Ascending aorta (tissue), 2 donors: ENCODE measurements at regions not wholly inside any gene's neighbourhood (a gene's known extent, or its start where the extent isn't known, plus 50 kb on each side); places are given as distances from the start of the nearest gene placed in this dataset.
A peak's percentile ranks its signal among the peaks of the same experiment; 100 is the strongest.

ENCODE experiments used
- DNase-seq, 2 donors: peaks; one replicate each; pipeline ENCODE4 v3.0.0-alpha.2; 2019; ENCODE audit warnings: low spot score in 2 of 2
- H3K27ac ChIP-seq, 2 donors: fragments of 200-600 bp; sonication (generic); one replicate each; pipeline ENCODE4 v1.5.1; 2016 to 2017; ENCODE audit warnings: mild to moderate bottlenecking in 1 of 2
- H3K27me3 ChIP-seq: fragments of 200-600 bp; sonication (generic); one replicate; pipeline ENCODE4 v1.5.1; 2017
- H3K36me3 ChIP-seq, 2 donors: fragments of 200-600 bp; sonication (generic); one replicate each; pipeline ENCODE4 v1.5.1; 2016
- H3K4me1 ChIP-seq, 2 donors: fragments of 200-600 bp; sonication (generic); one replicate each; pipeline ENCODE4 v1.5.1; 2016 to 2017; ENCODE audit warnings: mild to moderate bottlenecking in 1 of 2
- H3K4me3 ChIP-seq, 2 donors: fragments of 200-600 bp; sonication (generic); one replicate each; pipeline ENCODE4 v1.5.1; 2016 to 2017; ENCODE audit warnings: mild to moderate bottlenecking in 1 of 2
- H3K9me3 ChIP-seq, 2 donors: fragments of 200-600 bp; sonication (generic); one replicate each; pipeline ENCODE4 v1.5.1; 2016
- intact Hi-C: fragments of 100-400 bp; cut with DNase I; formaldehyde crosslinking; loops from one replicate; pipeline ENCODE4 v1.15.1; 2023
- TF ChIP-seq, protein P1 (sequence below), 3 experiments: fragments of 200-600 bp in 2 of 3; fragments of 450-650 bp in 1 of 3; sonication (generic) in 2 of 3; IDR thresholded peaks; one replicate each; pipeline ENCODE4 v1.5.1; 2016 to 2019; ENCODE audit warnings: antibody characterized with exemption in 3 of 3, mild to moderate bottlenecking in 1 of 3, moderate library complexity in 1 of 3

DNA sequence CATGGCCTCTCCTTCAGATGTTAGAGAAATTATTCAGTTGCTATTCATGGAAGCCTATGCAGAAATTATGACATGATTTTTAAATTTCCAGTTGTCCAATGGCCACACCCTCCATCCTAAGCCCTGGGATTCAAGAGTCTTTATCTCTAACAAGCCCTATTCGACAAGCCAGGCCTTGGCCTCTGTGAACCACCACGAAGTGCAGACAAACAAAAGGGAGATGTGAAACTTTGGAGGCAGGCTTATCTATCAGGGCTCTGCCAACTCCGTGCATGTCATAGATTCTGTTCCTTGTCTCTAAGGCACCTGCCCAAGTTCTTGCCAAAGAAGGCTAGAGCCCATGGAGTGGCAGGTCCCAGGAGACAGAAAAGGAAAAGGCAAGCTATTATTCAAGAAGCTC is 212.4 kb upstream of the ADAMTS9 start:
- H3K4me1 ChIP-seq: peaks cover 6 to 35% of the 10 kb centered on the region in 2 donors

DNA sequence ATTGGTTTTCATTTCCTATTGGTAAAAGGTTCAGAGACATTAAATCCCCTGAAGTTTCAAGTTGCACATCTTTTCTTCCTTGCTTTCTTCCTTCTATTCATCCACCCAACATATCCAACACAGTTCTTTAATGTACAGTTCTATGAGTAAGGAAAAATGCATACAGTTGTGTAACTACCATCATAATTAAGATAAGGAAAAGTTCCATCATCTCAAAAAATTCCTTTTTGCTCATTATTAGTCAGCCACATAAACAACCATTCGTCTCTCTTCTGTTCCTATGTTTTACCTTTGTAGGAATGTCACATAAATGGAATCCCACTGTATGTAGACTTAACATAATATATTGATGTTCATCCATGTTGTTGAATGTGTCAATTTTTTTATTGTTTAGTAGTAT is 211.1 kb upstream of the ADAMTS9 start:
- H3K4me3 ChIP-seq: no peak overlapping the region
- no peaks in the 10 kb centered on the region for H3K27me3 ChIP-seq
- no peaks in the 10 kb centered on the region for H3K36me3 ChIP-seq
- H3K4me1 ChIP-seq: peaks cover 6 to 39% of the 10 kb centered on the region in 2 donors
- H3K27ac ChIP-seq: no peak overlapping the region
- no peak for DNase-seq
- TF ChIP-seq, protein P1, sequence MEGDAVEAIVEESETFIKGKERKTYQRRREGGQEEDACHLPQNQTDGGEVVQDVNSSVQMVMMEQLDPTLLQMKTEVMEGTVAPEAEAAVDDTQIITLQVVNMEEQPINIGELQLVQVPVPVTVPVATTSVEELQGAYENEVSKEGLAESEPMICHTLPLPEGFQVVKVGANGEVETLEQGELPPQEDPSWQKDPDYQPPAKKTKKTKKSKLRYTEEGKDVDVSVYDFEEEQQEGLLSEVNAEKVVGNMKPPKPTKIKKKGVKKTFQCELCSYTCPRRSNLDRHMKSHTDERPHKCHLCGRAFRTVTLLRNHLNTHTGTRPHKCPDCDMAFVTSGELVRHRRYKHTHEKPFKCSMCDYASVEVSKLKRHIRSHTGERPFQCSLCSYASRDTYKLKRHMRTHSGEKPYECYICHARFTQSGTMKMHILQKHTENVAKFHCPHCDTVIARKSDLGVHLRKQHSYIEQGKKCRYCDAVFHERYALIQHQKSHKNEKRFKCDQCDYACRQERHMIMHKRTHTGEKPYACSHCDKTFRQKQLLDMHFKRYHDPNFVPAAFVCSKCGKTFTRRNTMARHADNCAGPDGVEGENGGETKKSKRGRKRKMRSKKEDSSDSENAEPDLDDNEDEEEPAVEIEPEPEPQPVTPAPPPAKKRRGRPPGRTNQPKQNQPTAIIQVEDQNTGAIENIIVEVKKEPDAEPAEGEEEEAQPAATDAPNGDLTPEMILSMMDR (IDR thresholded peaks at IDR 0.05): no peak
- intact Hi-C loops: no loop called here
- no peaks in the 10 kb centered on the region for H3K9me3 ChIP-seq

More for the DNA sequence above, 212.4 kb upstream of the ADAMTS9 start:
- H3K9me3 ChIP-seq: no peaks in the 10 kb centered on the region
- no peak for DNase-seq
- intact Hi-C loops: loop anchor here (5.0 kb wide), 1 partner anchor 42 kb away; no protein-coding TSS in a partner anchor
- peak overlapping the region; percentile 53 to 59 for H3K27ac ChIP-seq
- TF ChIP-seq, protein P1 (IDR thresholded peaks at IDR 0.05): no peak
- H3K4me3 ChIP-seq: no peak overlapping the region
- no peaks in the 10 kb centered on the region for H3K27me3 ChIP-seq
- no peaks in the 10 kb centered on the region for H3K36me3 ChIP-seq

DNA sequence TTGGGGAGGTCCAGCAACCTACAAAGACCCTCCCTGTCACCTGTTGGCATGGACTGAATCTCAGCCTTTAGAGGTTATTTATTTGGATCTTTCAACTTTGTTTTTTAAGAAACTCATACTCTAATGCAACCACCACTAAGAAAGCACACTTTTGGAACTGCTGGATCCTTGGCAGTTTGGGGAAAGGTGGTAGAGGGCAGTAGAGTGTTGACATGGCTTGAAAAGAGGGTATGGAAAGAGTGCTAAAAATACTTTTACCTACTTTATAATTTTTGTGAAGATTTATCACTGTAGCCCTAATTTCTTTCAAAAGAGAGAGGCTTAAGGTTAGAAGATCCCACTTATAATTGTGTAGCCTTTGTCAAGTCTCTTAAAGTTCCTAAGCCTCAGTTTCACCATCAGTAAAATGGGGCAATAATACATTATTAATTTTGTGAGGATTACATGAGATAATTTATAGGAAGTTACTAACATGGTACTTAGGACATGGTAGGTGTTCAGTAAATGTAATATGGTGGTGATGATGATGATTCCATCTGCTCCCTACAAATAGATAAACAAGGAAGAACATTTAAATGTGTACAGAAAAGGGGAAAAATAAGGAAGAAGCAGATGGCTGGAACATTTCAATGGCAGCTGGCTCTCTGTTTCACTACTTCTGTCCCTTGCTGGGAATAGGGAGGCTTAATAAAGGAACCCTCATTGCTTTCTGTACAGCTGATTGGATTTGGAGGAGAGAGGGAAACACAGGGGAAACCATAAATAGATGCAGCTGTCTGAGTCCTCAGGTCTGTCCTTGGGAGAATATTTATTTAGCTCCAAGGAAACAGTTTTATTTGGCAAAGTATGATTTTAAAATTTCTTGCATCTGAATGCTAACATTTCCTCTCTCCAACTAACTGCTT is 208.4 kb upstream of the ADAMTS9 start:
- Histone ChIP-seq H3K4me1 (peaks cover 0 to 21% of the 10 kb centered on the region in 2 donors), H3K9me3 (no peaks in the 10 kb centered on the region), H3K27me3 (no peaks in the 10 kb centered on the region), H3K27ac (peak overlapping the region; percentile 17 to 43), H3K4me3 (no peak overlapping the region), H3K36me3 (no peaks in the 10 kb centered on the region)
- DNase-seq: no peak
- intact Hi-C loops: no loop called here
- TF ChIP-seq, protein P1 (IDR thresholded peaks at IDR 0.05): no peak

DNA sequence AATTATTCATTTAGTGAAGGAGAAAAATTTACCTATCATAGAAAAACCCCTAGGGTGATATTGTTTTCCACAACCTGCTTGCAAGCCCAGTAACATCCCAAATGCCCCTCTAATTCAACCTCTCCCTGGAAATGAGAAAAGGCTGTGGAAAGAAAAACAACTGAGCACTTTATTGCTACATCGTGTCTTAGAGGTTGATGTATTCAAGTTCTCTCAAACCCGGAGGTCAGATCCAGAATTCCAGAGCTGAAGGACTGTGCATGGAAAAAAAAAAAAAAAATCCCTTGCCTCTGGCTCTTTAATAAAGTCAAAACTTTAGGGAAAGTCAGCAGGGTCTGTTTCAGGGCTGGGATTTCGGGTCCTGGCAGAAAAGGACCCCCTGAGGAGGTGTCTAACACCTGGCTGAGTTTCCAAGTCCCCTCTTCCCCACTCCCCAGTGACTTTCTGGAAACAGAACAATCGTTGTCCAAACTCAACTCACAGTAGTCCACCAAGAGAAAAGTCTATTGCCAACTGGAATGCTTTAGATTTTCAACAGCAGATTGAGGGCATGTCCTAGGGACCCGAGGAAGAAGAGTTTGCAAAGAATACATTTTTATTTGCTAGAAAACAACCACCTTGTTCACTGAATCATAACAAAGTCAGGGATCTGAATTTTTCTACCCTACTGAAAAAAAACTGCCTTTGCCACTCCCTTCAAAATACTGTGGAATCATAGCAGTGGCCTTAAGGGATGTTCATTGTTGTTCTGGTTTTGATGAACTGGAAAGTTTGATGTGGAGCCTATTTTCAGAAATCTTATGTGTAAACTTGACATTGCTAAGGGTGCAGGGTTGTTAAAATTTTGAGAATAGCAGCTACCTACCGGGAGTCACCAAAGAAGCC is 207.5 kb upstream of the ADAMTS9 start:
- Histone ChIP-seq H3K36me3 (no peaks in the 10 kb centered on the region), H3K27ac (peak overlapping the region; percentile 17 to 43), H3K4me3 (no peak overlapping the region), H3K9me3 (no peaks in the 10 kb centered on the region), H3K27me3 (no peaks in the 10 kb centered on the region), H3K4me1 (peaks cover 0 to 19% of the 10 kb centered on the region in 2 donors)
- no peak for DNase-seq
- TF ChIP-seq, protein P1 (IDR thresholded peaks at IDR 0.05): no peak
- intact Hi-C loops: no loop called here

DNA sequence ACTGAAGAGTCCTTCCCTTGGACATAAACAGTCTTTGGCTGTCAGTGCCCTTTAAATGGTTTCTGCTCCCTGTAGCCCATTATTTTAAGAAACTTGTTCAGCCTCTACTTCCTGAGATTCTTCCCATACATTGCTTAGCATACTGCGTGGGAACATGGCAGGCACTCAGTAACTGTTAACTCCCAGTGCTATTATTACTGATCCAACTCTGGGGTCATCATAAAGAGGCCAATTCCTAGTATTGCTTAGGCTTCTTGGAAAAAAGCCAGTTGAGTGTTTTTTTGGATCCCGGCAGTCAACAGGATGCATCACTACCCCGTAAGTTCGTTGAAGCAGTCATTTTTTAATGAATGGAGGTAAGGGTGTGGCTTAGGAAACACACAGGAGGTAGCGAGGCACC is 206.2 kb upstream of the ADAMTS9 start:
- peaks cover 1 to 22% of the 10 kb centered on the region in 2 donors for H3K4me1 ChIP-seq
- TF ChIP-seq, protein P1 (IDR thresholded peaks at IDR 0.05): no peak

More for the DNA sequence above, 206.2 kb upstream of the ADAMTS9 start:
- intact Hi-C loops: no loop called here
- H3K27me3 ChIP-seq: no peaks in the 10 kb centered on the region
- no peak overlapping the region for H3K27ac ChIP-seq
- H3K36me3 ChIP-seq: no peaks in the 10 kb centered on the region
- no peak overlapping the region for H3K4me3 ChIP-seq
- DNase-seq: no peak
- H3K9me3 ChIP-seq: no peaks in the 10 kb centered on the region
